ENCODE measurements at regions not wholly inside any gene's neighbourhood (a gene's known extent, or its start where the extent isn't known, plus 50 kb on each side); places are given as distances from the start of the nearest gene placed in this dataset.
"Not testable (repeated sequence)": the region's sequence is repeated elsewhere in the genome, so short reads cannot be mapped to it uniquely, and the experiment has no call there.

DNA sequence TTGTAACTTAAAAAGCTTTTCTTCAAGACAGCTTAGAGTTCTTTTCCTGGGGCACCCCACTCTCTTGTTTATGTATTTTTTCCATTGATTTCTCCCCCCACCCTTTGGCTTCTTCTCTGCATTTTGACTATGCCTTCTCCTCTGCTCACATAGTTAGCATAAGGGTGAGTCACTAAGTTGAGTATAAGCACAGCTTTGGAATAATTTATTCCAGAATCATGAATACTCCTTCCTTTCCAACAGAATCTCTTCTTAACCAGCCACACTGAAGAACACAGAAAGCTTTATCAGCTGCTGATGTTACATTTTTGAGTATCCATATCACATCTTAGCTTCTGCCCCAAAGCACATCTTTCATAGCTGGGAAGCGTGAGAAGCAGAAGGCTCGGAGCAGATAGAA lies 449.5 kb upstream of the MKI67 start:
- TF ChIP-seq, protein P1, sequence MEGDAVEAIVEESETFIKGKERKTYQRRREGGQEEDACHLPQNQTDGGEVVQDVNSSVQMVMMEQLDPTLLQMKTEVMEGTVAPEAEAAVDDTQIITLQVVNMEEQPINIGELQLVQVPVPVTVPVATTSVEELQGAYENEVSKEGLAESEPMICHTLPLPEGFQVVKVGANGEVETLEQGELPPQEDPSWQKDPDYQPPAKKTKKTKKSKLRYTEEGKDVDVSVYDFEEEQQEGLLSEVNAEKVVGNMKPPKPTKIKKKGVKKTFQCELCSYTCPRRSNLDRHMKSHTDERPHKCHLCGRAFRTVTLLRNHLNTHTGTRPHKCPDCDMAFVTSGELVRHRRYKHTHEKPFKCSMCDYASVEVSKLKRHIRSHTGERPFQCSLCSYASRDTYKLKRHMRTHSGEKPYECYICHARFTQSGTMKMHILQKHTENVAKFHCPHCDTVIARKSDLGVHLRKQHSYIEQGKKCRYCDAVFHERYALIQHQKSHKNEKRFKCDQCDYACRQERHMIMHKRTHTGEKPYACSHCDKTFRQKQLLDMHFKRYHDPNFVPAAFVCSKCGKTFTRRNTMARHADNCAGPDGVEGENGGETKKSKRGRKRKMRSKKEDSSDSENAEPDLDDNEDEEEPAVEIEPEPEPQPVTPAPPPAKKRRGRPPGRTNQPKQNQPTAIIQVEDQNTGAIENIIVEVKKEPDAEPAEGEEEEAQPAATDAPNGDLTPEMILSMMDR (IDR thresholded peaks at IDR 0.05; ENCODE audit: low read depth, low read length) = no peak
- no peak for DNase-seq (ENCODE audit: extremely low read depth, low read depth)

- TF ChIP-seq, protein P1 (IDR thresholded peaks at IDR 0.05; ENCODE audit: low read depth, low read length) = no peak
- DNase-seq (ENCODE audit: extremely low read depth, low read depth) = no peak
These were observed 450.1 kb upstream of the MKI67 start for GRCh38 chr10:128576336-128576735.

- TF ChIP-seq, protein P1 (IDR thresholded peaks at IDR 0.05; ENCODE audit: low read depth, low read length) = no peak
- DNase-seq (ENCODE audit: extremely low read depth, low read depth) = no peak
These were observed 450.9 kb upstream of the MKI67 start for GRCh38 chr10:128576943-128577670.

GRCh38 chr10:128577958-128578750 lies 451.9 kb upstream of the MKI67 start:
- TF ChIP-seq, protein P1 (IDR thresholded peaks at IDR 0.05; ENCODE audit: low read depth, low read length) = no peak

DNA sequence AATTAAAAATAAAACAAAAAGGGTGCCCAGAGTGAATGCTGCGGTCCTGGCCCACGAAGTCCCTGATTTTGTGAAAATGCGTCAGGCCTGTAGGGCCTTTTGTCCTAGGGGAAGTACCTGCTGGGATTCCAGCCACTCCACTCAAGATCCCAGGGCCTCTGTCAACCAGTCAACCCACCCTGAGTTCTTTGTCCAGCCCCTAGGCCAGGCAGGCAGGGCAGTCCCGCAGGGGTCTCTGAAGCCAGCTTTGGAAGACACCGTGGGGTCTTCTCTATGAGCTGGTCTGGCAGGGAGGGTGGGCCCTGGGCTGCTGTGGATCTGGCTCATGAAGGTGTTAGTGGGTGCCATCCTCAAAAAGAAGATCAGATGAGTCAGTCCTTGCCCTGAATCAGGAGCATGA lies 452.5 kb upstream of the MKI67 start:
- TF ChIP-seq, protein P1 (IDR thresholded peaks at IDR 0.05; ENCODE audit: low read depth, low read length) = no peak
- DNase-seq (ENCODE audit: extremely low read depth, low read depth) = no peak

More at GRCh38 chr10:128577958-128578750, 451.9 kb upstream of the MKI67 start:
- DNase-seq (ENCODE audit: extremely low read depth, low read depth) = no peak

GRCh38 chr10:128579280-128579865 lies 453.1 kb upstream of the MKI67 start:
- TF ChIP-seq, protein P1 (IDR thresholded peaks at IDR 0.05; ENCODE audit: low read depth, low read length) = no peak
- DNase-seq (ENCODE audit: extremely low read depth, low read depth) = no peak

- DNase-seq (ENCODE audit: extremely low read depth, low read depth) = no peak
- TF ChIP-seq, protein P1 (IDR thresholded peaks at IDR 0.05; ENCODE audit: low read depth, low read length) = no peak
These were observed 453.7 kb upstream of the MKI67 start for GRCh38 chr10:128579901-128580300.

DNA sequence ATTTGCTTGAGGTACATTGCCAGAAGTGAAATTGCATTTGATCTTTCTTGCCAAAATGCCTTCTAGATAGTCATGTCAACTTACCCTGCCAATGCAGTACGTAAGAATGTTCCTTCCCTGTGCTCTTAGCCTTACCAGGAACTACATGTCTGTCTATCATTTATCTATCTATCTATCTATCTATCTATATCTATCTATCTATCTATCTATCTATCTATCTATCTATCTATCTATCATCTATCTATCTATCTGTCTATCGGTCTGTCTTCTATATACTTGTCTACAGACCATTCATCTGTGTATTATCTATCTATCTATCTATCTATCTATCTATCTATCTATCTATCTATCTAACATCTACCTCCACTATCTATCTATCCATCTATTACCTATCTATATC lies 456.9 kb upstream of the MKI67 start:
- DNase-seq (ENCODE audit: extremely low read depth, low read depth) = not testable (repeated sequence)

GRCh38 chr10:128586599-128586998 lies 460.4 kb upstream of the MKI67 start:
- DNase-seq (ENCODE audit: extremely low read depth, low read depth) = not testable (repeated sequence)
